Neural crest cell (in vitro differentiated cells): ENCODE measurements at regions not wholly inside any gene's neighbourhood (a gene's known extent, or its start where the extent isn't known, plus 50 kb on each side); places are given as distances from the start of the nearest gene placed in this dataset.
A peak's percentile ranks its signal among the peaks of the same experiment; 100 is the strongest.

Experiments used
- DNase-seq: peaks from one replicate; pipeline ENCODE4 v3.0.0; 2021; ENCODE audit warnings: low read depth, mixed read lengths, low spot score
- H3K27ac Mint-ChIP-seq: one replicate; pipeline ENCODE4 v1.8.0; 2021; ENCODE audit warnings: mild to moderate bottlenecking, mixed read lengths; ENCODE audit not compliant: unreplicated experiment
- H3K27me3 Mint-ChIP-seq: 2 replicates; pipeline ENCODE4 v1.8.0; 2021; ENCODE audit warnings: low read depth, mild to moderate bottlenecking, mixed read lengths
- H3K36me3 Mint-ChIP-seq: 2 replicates; pipeline ENCODE4 v1.8.0; 2021; ENCODE audit warnings: low read depth, mild to moderate bottlenecking, mixed read lengths
- H3K4me1 Mint-ChIP-seq: 2 replicates; pipeline ENCODE4 v1.8.0; 2021; ENCODE audit warnings: mixed read lengths
- H3K4me3 Mint-ChIP-seq: one replicate; pipeline ENCODE4 v1.8.0; 2021; ENCODE audit warnings: mild to moderate bottlenecking, mixed read lengths
- H3K9me3 Mint-ChIP-seq: 2 replicates; pipeline ENCODE4 v1.8.0; 2021; ENCODE audit warnings: mixed read lengths
- CTCF ChIP-seq: fragments of 200-600 bp; sonication (generic); conservative IDR thresholded peaks from 2 replicates; pipeline ENCODE4 v1.5.0; 2021; ENCODE audit warnings: antibody characterized with exemption, mild to moderate bottlenecking

DNA sequence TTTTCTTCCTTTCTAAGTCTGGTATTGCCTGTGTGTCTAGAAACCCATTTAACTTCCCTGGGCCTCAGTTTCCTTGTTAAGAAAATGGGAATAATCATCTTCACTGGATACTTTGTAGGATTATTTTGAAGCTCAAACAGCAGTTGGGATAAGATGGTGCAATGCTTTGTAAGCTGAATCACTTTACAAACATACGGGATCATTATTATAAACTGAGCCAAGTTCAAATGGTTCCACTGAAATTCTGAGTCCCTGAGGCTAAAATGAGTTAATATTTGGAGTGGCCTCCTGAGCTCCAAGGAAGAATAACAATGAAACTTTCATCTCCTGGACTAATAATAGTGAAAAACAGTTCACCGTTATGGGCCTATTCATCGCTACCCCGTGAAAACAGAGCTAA is 388.0 kb downstream of the PLPP3 start:
- Mint-ChIP-seq H3K4me1 (peaks cover 39% of the 10 kb centered on the region), H3K9me3 (no peaks in the 10 kb centered on the region), H3K4me3 (no peak overlapping the region), H3K27me3 (no peaks in the 10 kb centered on the region), H3K27ac (no peak overlapping the region), H3K36me3 (no peaks in the 10 kb centered on the region)
- no peak for TF ChIP-seq CTCF
- DNase-seq = no peak

GRCh38 chr1:56190806-56191365 is 388.5 kb downstream of the PLPP3 start:
- no peak overlapping the region for H3K4me3 Mint-ChIP-seq
- H3K27ac Mint-ChIP-seq = no peak overlapping the region
- DNase-seq = no peak
- no peaks in the 10 kb centered on the region for H3K27me3 Mint-ChIP-seq
- peaks cover 41% of the 10 kb centered on the region for H3K4me1 Mint-ChIP-seq
- TF ChIP-seq CTCF = no peak
- no peaks in the 10 kb centered on the region for H3K9me3 Mint-ChIP-seq
- no peaks in the 10 kb centered on the region for H3K36me3 Mint-ChIP-seq

DNA sequence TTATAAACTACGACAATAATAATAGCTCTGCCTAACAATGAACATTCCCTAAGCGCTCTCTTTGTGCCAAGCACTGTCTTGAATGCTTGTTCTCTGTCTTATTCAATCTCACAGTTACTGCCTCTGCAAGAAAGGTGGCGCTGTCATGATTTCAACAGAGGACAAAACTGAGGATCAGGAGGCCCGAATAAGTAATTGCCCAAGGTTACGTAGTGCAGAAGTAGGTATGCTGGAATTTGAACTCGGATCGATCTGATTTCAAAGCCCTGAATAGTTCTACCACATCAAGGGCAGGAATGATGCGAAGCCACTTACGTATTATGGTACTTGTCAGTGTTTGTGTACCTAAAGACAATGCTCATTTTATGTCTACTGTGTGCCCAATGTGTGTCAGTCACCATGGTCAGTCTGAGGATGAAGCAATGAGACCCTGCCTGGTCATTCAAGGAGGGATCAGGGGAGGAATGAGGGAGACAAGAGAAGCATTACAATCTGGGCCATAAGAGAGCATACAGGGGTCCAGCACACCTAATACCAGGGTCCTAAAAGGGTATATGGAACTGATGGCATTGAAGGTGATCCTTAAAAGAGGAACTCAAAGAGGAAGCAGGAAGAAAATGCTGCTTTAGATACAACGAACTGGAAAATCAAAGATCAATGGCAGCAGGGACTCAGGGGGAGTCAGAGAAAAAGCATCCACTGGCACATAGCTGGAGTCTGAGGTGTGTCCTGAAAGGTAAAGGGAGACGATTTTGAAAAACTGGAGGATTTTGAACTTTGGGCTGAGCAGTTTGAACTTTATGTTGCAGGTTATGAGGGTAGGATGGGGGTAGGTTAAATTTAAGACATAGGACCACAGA is 389.2 kb downstream of the PLPP3 start:
- Mint-ChIP-seq H3K27me3 (no peaks in the 10 kb centered on the region), H3K4me1 (peaks cover 47% of the 10 kb centered on the region), H3K4me3 (no peak overlapping the region), H3K27ac (no peak overlapping the region), H3K36me3 (no peaks in the 10 kb centered on the region), H3K9me3 (no peaks in the 10 kb centered on the region)
- peak; percentile 53 for TF ChIP-seq CTCF
- DNase-seq = peak; percentile 16

DNA sequence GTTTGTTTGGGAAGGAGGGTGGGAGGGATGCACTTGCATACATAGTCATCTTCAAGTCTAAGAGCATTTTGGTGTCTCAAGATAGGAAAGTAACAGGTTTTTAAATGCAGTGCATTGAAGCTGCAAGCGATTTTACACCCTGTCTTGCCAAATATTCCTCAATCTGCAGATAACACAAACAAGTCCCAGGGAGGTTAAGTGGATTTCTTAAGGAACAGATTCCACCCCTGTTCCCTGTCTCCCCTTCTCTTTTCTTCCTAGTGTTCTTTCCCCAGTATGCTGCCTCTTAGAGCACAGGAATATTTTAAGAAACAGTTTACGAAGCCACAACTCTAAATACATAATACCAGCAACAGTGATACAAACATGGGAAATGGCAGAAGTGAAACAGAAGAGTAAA is 389.9 kb downstream of the PLPP3 start:
- TF ChIP-seq CTCF = no peak
- H3K4me3 Mint-ChIP-seq = no peak overlapping the region
- peaks cover 47% of the 10 kb centered on the region for H3K4me1 Mint-ChIP-seq
- H3K27me3 Mint-ChIP-seq = no peaks in the 10 kb centered on the region
- H3K36me3 Mint-ChIP-seq = no peaks in the 10 kb centered on the region
- DNase-seq = no peak
- no peak overlapping the region for H3K27ac Mint-ChIP-seq
- H3K9me3 Mint-ChIP-seq = no peaks in the 10 kb centered on the region

- TF ChIP-seq CTCF = no peak
- no peaks in the 10 kb centered on the region for H3K27me3 Mint-ChIP-seq
- H3K9me3 Mint-ChIP-seq = no peaks in the 10 kb centered on the region
- peak overlapping the region; percentile 15 for H3K4me3 Mint-ChIP-seq
- no peaks in the 10 kb centered on the region for H3K36me3 Mint-ChIP-seq
- no peak for DNase-seq
- H3K27ac Mint-ChIP-seq = no peak overlapping the region
- peaks cover 47% of the 10 kb centered on the region for H3K4me1 Mint-ChIP-seq
Observed at GRCh38 chr1:56188855-56189254, 390.5 kb downstream of the PLPP3 start.
